Islet precursor cell (in vitro differentiated cells): ENCODE measurements at regions not wholly inside any gene's neighbourhood (a gene's known extent, or its start where the extent isn't known, plus 50 kb on each side); places are given as distances from the start of the nearest gene placed in this dataset.
A peak's percentile ranks its signal among the peaks of the same experiment; 100 is the strongest.

Experiments
- DNase-seq: peaks from one replicate; pipeline ENCODE4 v3.0.0-alpha.2; 2018

GRCh38 chr11:122270535-122270934, 154.5 kb upstream of the BLID start:
- DNase-seq, result no peak

- DNase-seq, result no peak
These were observed 153.8 kb upstream of the BLID start for GRCh38 chr11:122269824-122270223.

- DNase-seq, result no peak
These were observed 152.7 kb upstream of the BLID start for GRCh38 chr11:122268601-122269130.

- peak; percentile 71 for DNase-seq
These were observed 151.6 kb upstream of the BLID start for GRCh38 chr11:122267602-122268001.

GRCh38 chr11:122265981-122266380, 150.0 kb upstream of the BLID start:
- no peak for DNase-seq

GRCh38 chr11:122264121-122264520, 148.1 kb upstream of the BLID start:
- DNase-seq, result no peak

GRCh38 chr11:122261546-122261945, 145.5 kb upstream of the BLID start:
- no peak for DNase-seq

GRCh38 chr11:122259195-122259821, 143.3 kb upstream of the BLID start:
- DNase-seq, result no peak

GRCh38 chr11:122258446-122259194, 142.6 kb upstream of the BLID start:
- no peak for DNase-seq

GRCh38 chr11:122253589-122254231, 137.7 kb upstream of the BLID start:
- DNase-seq, result no peak

GRCh38 chr11:122248939-122249338, 132.9 kb upstream of the BLID start:
- no peak for DNase-seq

- no peak for DNase-seq
These were observed 132.1 kb upstream of the BLID start for GRCh38 chr11:122248131-122248530.

- no peak for DNase-seq
These were observed 130.9 kb upstream of the BLID start for GRCh38 chr11:122246874-122247273.

GRCh38 chr11:122242731-122243130, 126.7 kb upstream of the BLID start:
- DNase-seq, result no peak

- no peak for DNase-seq
These were observed 125.6 kb upstream of the BLID start for GRCh38 chr11:122241566-122241965.

- no peak for DNase-seq
These were observed 124.6 kb upstream of the BLID start for GRCh38 chr11:122240638-122241037.

- DNase-seq, result peak; percentile 61
These were observed 119.6 kb upstream of the BLID start for GRCh38 chr11:122235615-122236014.

GRCh38 chr11:122234780-122235179, 118.8 kb upstream of the BLID start:
- no peak for DNase-seq

- no peak for DNase-seq
These were observed 118.2 kb upstream of the BLID start for GRCh38 chr11:122234257-122234656.

GRCh38 chr11:122232985-122233384, 117.0 kb upstream of the BLID start:
- DNase-seq, result no peak

- no peak for DNase-seq
These were observed 114.4 kb upstream of the BLID start for GRCh38 chr11:122230385-122230755.

GRCh38 chr11:122229481-122230384, 113.7 kb upstream of the BLID start:
- no peak for DNase-seq

- DNase-seq, result no peak
These were observed 113.1 kb upstream of the BLID start for GRCh38 chr11:122229078-122229477.
